ENCODE measurements at regions not wholly inside any gene's neighbourhood (a gene's known extent, or its start where the extent isn't known, plus 50 kb on each side); places are given as distances from the start of the nearest gene placed in this dataset.

DNA sequence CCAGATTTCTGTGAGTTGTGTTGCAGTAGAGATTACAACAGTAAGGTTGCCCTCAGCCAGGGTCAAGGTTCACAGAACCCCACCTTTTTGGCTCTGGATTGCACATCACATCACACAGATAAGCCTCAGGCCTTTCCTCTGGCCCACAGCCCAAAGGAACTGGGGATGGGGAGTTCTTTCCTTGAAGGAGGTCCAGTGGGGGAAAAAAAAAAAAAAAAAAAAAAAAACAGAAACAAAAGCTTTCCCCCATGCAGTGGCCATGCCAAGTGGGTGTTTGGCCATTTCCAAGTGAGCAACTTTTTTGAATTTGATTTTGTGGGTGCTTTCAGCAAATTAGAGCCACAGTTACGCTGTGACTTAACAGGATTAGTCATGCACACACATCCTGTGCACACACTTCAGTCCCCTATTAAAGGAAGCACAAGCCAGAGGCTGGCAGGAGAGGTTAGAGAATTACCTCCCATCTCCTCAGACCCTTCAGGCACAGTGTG lies 79.3 kb upstream of the NANOS1 start:
- TF ChIP-seq, protein P1, sequence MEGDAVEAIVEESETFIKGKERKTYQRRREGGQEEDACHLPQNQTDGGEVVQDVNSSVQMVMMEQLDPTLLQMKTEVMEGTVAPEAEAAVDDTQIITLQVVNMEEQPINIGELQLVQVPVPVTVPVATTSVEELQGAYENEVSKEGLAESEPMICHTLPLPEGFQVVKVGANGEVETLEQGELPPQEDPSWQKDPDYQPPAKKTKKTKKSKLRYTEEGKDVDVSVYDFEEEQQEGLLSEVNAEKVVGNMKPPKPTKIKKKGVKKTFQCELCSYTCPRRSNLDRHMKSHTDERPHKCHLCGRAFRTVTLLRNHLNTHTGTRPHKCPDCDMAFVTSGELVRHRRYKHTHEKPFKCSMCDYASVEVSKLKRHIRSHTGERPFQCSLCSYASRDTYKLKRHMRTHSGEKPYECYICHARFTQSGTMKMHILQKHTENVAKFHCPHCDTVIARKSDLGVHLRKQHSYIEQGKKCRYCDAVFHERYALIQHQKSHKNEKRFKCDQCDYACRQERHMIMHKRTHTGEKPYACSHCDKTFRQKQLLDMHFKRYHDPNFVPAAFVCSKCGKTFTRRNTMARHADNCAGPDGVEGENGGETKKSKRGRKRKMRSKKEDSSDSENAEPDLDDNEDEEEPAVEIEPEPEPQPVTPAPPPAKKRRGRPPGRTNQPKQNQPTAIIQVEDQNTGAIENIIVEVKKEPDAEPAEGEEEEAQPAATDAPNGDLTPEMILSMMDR (IDR thresholded peaks at IDR 0.05 in 4 of 5, conservative IDR thresholded peaks at IDR 0.05 in 1 of 5): no peak
- TF ChIP-seq POLR2A (IDR thresholded peaks at IDR 0.05): no peak

All from gastrocnemius medialis (tissue), 4 donors.